Suprapubic skin (tissue), 4 donors: ENCODE measurements at regions not wholly inside any gene's neighbourhood (a gene's known extent, or its start where the extent isn't known, plus 50 kb on each side); places are given as distances from the start of the nearest gene placed in this dataset.

ENCODE experiments used
- EP300 ChIP-seq: sonication (generic); formaldehyde crosslinking; IDR thresholded peaks from one replicate; pipeline ENCODE4 v1.6.1; 2017; ENCODE audit warnings: antibody characterized with exemption
- POLR2A ChIP-seq, 2 donors: fragments of 450-650 bp; IDR thresholded peaks; one replicate each; pipeline ENCODE4 v1.6.1; 2017; ENCODE audit warnings: antibody characterized with exemption in 2 of 2, mild to moderate bottlenecking in 2 of 2, moderate library complexity in 2 of 2
- POLR2AphosphoS5 ChIP-seq, 3 donors: sonication (generic); formaldehyde crosslinking; IDR thresholded peaks; one replicate each; pipeline ENCODE4 v1.6.1; 2017; ENCODE audit warnings: antibody characterized with exemption in 3 of 3
- TF ChIP-seq, protein P1 (sequence below), 2 donors: fragments of 200-600 bp in 1 of 2; fragments of 450-650 bp in 1 of 2; sonication (generic) in 1 of 2; IDR thresholded peaks; one replicate each; pipeline ENCODE4 v1.5.1; 2016 to 2019; ENCODE audit warnings: antibody characterized with exemption in 2 of 2, mild to moderate bottlenecking in 1 of 2, moderate library complexity in 1 of 2

DNA sequence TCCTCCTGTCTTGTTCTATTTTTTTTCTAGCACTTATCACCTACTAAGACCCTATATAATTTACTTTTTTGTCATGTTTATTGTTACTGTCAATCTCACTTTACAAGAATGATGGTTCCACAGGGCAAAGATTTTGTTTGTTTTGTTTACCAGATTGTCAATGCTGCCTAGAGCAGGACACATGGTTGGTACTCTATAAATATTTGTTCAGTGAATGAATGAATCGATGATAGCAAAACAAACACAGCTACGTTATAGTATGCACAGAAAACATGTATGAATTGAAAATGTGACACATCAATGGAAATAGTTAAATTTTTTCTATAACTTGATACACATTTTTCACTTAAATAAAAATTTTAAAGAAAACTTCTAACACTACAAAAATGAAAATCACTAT is 67.1 kb upstream of the KRR1 start:
- TF ChIP-seq, protein P1, sequence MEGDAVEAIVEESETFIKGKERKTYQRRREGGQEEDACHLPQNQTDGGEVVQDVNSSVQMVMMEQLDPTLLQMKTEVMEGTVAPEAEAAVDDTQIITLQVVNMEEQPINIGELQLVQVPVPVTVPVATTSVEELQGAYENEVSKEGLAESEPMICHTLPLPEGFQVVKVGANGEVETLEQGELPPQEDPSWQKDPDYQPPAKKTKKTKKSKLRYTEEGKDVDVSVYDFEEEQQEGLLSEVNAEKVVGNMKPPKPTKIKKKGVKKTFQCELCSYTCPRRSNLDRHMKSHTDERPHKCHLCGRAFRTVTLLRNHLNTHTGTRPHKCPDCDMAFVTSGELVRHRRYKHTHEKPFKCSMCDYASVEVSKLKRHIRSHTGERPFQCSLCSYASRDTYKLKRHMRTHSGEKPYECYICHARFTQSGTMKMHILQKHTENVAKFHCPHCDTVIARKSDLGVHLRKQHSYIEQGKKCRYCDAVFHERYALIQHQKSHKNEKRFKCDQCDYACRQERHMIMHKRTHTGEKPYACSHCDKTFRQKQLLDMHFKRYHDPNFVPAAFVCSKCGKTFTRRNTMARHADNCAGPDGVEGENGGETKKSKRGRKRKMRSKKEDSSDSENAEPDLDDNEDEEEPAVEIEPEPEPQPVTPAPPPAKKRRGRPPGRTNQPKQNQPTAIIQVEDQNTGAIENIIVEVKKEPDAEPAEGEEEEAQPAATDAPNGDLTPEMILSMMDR (IDR thresholded peaks at IDR 0.05) = no peak
- no peak for TF ChIP-seq POLR2A (IDR thresholded peaks at IDR 0.05)
- TF ChIP-seq POLR2AphosphoS5 (IDR thresholded peaks at IDR 0.05) = no peak
- no peak for TF ChIP-seq EP300
